ENCODE measurements at regions not wholly inside any gene's neighbourhood (a gene's known extent, or its start where the extent isn't known, plus 50 kb on each side); places are given as distances from the start of the nearest gene placed in this dataset.
A peak's percentile ranks its signal among the peaks of the same experiment; 100 is the strongest.

- ChIA-PET CTCF (no interaction called here), POLR2A (no interaction called here)
- Histone ChIP-seq H3K9me3 (ENCODE audit: control insufficient read depth, insufficient read depth, low read depth, low read length) (no peaks in the 10 kb centered on the region), H3K4me1 (ENCODE audit: control insufficient read depth, insufficient read depth, low read length) (peaks cover 16% of the 10 kb centered on the region), H3K36me3 (ENCODE audit: control insufficient read depth in 2 of 2, insufficient read depth in 1 of 2, low read length in 2 of 2) (no peaks in the 10 kb centered on the region), H3K27ac (ENCODE audit: extremely low read depth, low read depth, low read length) (no peak overlapping the region), H3K4me3 (ENCODE audit: low read depth, low read length) (no peak overlapping the region)
- TF ChIP-seq GFI1B (tag by site-specific recombination; IDR thresholded peaks at IDR 0.05) (no peak), ZNF350 (tag by site-specific recombination; IDR thresholded peaks at IDR 0.05) (peak; percentile 76; the same call in 1 of the 2 replicates), ZNF10 (tag by site-specific recombination; IDR thresholded peaks at IDR 0.05) (no peak)
These were observed 393.4 kb downstream of the TFEC start for GRCh38 chr7:115637128-115637527.

- H3K36me3 ChIP-seq (ENCODE audit: control insufficient read depth in 2 of 2, insufficient read depth in 1 of 2, low read length in 2 of 2), result no peaks in the 10 kb centered on the region
- H3K27ac ChIP-seq (ENCODE audit: extremely low read depth, low read depth, low read length), result no peak overlapping the region; the same call in 1 of the 2 replicates
- CTCF ChIA-PET, result interaction anchor here (0.6 kb wide), 1 partner anchor 215 kb away, joined by 3 read pairs; no protein-coding TSS in a partner anchor
- no peaks in the 10 kb centered on the region for H3K9me3 ChIP-seq (ENCODE audit: control insufficient read depth, insufficient read depth, low read depth, low read length)
- H3K4me1 ChIP-seq (ENCODE audit: control insufficient read depth, insufficient read depth, low read length), result peaks cover 16% of the 10 kb centered on the region
- no peak overlapping the region for H3K4me3 ChIP-seq (ENCODE audit: low read depth, low read length)
- POLR2A ChIA-PET, result no interaction called here
- no peak for TF ChIP-seq ZNF48 (tag by site-specific recombination; IDR thresholded peaks at IDR 0.05)
- TF ChIP-seq ZBTB20 (tag by site-specific recombination; IDR thresholded peaks at IDR 0.05), result no peak
- no peak for TF ChIP-seq ZNF266 (tag by site-specific recombination; IDR thresholded peaks at IDR 0.05; ENCODE audit: low read depth)
- TF ChIP-seq ZNF184 (tag by site-specific recombination; IDR thresholded peaks at IDR 0.05), result no peak
- no peak for TF ChIP-seq ZNF121 (tag by site-specific recombination; IDR thresholded peaks at IDR 0.05)
- TF ChIP-seq ELK4 (IDR thresholded peaks at IDR 0.05; ENCODE audit: borderline replicate concordance, low read depth, low read length), result no peak
- no peak for TF ChIP-seq ZNF610 (tag by site-specific recombination; IDR thresholded peaks at IDR 0.05; ENCODE audit: borderline replicate concordance)
- TF ChIP-seq ZNF146 (tag by site-specific recombination; IDR thresholded peaks at IDR 0.05), result no peak
- TF ChIP-seq ZNF148 (tag by site-specific recombination; IDR thresholded peaks at IDR 0.05; ENCODE audit: borderline replicate concordance), result no peak
- TF ChIP-seq ZNF792 (tag by site-specific recombination; IDR thresholded peaks at IDR 0.05), result no peak
- no peak for TF ChIP-seq MEIS1 (CRISPR knock-in tag; IDR thresholded peaks at IDR 0.05; ENCODE audit: borderline replicate concordance)
These were observed 394.7 kb downstream of the TFEC start for GRCh38 chr7:115635876-115636275.

- POLR2A ChIA-PET, result no interaction called here
- Histone ChIP-seq H3K9me3 (ENCODE audit: control insufficient read depth, insufficient read depth, low read depth, low read length) (no peaks in the 10 kb centered on the region), H3K4me3 (ENCODE audit: low read depth, low read length) (no peak overlapping the region), H3K36me3 (ENCODE audit: control insufficient read depth in 2 of 2, insufficient read depth in 1 of 2, low read length in 2 of 2) (no peaks in the 10 kb centered on the region), H3K4me1 (ENCODE audit: control insufficient read depth, insufficient read depth, low read length) (peaks cover 16% of the 10 kb centered on the region), H3K27ac (ENCODE audit: extremely low read depth, low read depth, low read length) (no peak overlapping the region)
- TF ChIP-seq ZNF654 (tag by site-specific recombination; IDR thresholded peaks at IDR 0.05; ENCODE audit: low read depth), result no peak
- CTCF ChIA-PET, result interaction anchor here (0.6 kb wide), 2 partner anchors 152 to 215 kb away, joined by 3 to 4 read pairs; no protein-coding TSS in a partner anchor
These were observed 395.2 kb downstream of the TFEC start for GRCh38 chr7:115635376-115635775.

- H3K4me3 ChIP-seq (ENCODE audit: low read depth, low read length), result no peak overlapping the region
- POLR2A ChIA-PET, result interaction anchor here (0.6 kb wide), 1 partner anchor 29 kb away, joined by 5 read pairs; no protein-coding TSS in a partner anchor
- H3K9me3 ChIP-seq (ENCODE audit: control insufficient read depth, insufficient read depth, low read depth, low read length), result no peaks in the 10 kb centered on the region
- no peak overlapping the region for H3K27ac ChIP-seq (ENCODE audit: extremely low read depth, low read depth, low read length)
- H3K4me1 ChIP-seq (ENCODE audit: control insufficient read depth, insufficient read depth, low read length), result peaks cover 16% of the 10 kb centered on the region
- CTCF ChIA-PET, result interaction anchor here (0.6 kb wide), 1 partner anchor 152 kb away, joined by 4 read pairs; no protein-coding TSS in a partner anchor
- no peaks in the 10 kb centered on the region for H3K36me3 ChIP-seq (ENCODE audit: control insufficient read depth in 2 of 2, insufficient read depth in 1 of 2, low read length in 2 of 2)
- TF ChIP-seq ZNF514 (tag by site-specific recombination; IDR thresholded peaks at IDR 0.05) (no peak), ZNF398 (tag by site-specific recombination; IDR thresholded peaks at IDR 0.05) (no peak), ZBTB48 (tag by site-specific recombination; IDR thresholded peaks at IDR 0.05) (no peak), ZNF596 (tag by site-specific recombination; IDR thresholded peaks at IDR 0.05) (no peak), IKZF3 (tag by site-specific recombination; IDR thresholded peaks at IDR 0.05) (peak; percentile 60), KLF7 (tag by site-specific recombination; IDR thresholded peaks at IDR 0.05; ENCODE audit: borderline replicate concordance) (peak; percentile 37; the same call in 1 of the 2 replicates), ZNF2 (tag by site-specific recombination; IDR thresholded peaks at IDR 0.05) (0 out of 2 replicates have a peak, but pooled peaks have one; percentile 45), ZNF292 (tag by site-specific recombination; IDR thresholded peaks at IDR 0.05; ENCODE audit: borderline replicate concordance, low read depth) (no peak)
These were observed 395.9 kb downstream of the TFEC start for GRCh38 chr7:115634633-115635032.
